GM20000 (cell line): ENCODE measurements at regions not wholly inside any gene's neighbourhood (a gene's known extent, or its start where the extent isn't known, plus 50 kb on each side); places are given as distances from the start of the nearest gene placed in this dataset.

Source experiments
- DNase-seq: peaks from one replicate; pipeline ENCODE4 v3.0.0; 2012; ENCODE audit warnings: low spot score
- TF ChIP-seq, protein P1 (sequence below): IDR thresholded peaks from 2 replicates; pipeline ENCODE4 v1.5.1; 2012; ENCODE audit warnings: mild to moderate bottlenecking, control low read depth; ENCODE audit errors: extremely low read depth, missing control alignments

DNA sequence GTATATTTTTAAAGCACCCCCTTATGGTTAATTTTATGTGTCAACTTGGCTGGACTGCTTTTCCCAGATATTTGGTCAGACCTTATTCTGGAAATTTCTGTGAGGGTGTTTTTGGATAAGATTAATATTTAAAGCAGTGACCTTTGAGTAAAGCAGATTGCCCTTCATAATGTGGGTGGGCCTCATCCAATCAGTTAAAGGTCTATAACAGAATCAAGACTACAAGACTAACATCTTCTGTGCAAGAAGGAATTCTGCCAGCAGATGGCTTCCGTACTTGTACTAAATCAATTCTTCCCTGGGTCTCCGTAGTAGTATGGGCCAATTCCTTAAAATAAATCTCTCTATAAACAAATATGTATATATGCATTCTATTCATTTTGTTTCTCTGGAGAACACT is 257.6 kb downstream of the ETNK1 start:
- TF ChIP-seq, protein P1, sequence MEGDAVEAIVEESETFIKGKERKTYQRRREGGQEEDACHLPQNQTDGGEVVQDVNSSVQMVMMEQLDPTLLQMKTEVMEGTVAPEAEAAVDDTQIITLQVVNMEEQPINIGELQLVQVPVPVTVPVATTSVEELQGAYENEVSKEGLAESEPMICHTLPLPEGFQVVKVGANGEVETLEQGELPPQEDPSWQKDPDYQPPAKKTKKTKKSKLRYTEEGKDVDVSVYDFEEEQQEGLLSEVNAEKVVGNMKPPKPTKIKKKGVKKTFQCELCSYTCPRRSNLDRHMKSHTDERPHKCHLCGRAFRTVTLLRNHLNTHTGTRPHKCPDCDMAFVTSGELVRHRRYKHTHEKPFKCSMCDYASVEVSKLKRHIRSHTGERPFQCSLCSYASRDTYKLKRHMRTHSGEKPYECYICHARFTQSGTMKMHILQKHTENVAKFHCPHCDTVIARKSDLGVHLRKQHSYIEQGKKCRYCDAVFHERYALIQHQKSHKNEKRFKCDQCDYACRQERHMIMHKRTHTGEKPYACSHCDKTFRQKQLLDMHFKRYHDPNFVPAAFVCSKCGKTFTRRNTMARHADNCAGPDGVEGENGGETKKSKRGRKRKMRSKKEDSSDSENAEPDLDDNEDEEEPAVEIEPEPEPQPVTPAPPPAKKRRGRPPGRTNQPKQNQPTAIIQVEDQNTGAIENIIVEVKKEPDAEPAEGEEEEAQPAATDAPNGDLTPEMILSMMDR: no peak
- no peak for DNase-seq

DNA sequence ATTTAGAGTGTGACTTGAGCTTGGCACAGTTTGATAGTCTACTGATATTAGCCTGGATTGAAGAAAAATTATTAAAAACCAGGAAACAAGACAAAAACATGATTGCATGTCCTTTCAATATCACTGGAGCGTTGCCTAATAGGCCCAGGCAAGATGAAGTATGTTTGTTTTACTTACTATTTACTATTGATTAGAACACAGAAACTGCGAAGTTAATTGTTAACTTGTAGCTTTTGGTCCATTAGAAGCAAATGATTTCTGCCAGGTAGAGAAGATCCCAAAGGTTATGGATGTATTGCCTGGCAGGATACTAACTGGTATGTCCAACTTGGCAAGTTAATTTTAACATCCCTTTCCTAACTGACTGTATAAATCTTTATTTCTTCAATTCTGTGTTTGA is 268.9 kb downstream of the ETNK1 start:
- TF ChIP-seq, protein P1: no peak

DNA sequence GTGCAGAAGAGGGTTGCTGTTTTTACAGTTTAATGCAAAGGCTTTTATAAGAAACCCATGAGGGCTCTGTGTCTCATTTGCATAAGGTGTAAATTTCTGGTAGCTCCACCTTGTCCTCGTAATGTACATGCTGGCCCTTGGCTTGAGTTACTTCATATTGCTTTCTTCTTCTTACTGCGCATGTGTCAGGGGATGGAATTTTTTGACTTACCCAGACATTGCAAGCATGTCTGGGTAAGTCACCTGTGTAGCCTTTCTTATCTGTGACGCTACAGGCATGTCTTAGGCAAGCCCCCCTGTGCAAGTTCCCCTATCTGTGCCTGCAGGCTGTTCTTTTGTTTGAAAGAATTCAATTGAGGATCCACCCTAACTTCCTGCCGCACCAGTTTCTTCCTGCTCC is 274.2 kb downstream of the ETNK1 start:
- TF ChIP-seq, protein P1: no peak
- DNase-seq: no peak

More for the DNA sequence above, 268.9 kb downstream of the ETNK1 start:
- no peak for DNase-seq

DNA sequence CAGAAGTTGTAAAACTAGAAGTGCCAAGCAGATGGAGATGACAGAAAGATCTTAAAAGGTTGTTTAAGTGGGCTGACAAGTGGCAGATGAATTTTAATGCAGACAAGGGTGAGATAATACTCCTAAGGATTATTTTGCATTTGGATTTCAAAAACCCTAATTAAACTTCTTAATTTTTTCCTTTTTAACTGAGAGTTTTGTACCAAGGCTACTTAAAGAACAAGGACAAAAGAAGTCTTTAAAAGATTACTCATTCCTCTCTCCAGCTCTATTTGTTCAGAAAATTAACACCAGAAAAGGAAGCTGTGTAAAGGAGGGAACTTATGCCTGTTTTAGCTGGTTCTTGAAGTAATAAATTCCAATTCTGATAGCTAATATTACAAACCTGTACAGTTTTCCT is 275.4 kb downstream of the ETNK1 start:
- DNase-seq: no peak
- TF ChIP-seq, protein P1: no peak

DNA sequence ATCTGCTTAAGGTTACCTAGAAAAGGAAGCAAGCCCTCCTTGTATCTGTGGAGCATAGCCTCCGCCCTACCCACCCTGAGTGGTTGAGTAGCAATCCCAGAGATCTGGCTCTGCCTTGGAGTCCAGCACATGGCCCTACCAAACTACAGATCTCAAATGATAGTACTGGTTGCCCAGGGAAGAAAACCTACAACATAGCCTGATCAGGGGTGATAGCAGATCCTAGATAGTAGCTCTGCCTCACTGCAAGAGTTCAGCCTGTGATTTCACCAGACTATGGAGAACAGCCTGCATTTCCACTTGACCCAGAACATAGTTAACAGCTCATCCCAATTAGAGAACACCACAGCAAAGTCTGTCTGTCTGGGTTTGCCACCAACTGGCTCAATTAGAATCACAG is 279.5 kb downstream of the ETNK1 start:
- TF ChIP-seq, protein P1: no peak

DNA sequence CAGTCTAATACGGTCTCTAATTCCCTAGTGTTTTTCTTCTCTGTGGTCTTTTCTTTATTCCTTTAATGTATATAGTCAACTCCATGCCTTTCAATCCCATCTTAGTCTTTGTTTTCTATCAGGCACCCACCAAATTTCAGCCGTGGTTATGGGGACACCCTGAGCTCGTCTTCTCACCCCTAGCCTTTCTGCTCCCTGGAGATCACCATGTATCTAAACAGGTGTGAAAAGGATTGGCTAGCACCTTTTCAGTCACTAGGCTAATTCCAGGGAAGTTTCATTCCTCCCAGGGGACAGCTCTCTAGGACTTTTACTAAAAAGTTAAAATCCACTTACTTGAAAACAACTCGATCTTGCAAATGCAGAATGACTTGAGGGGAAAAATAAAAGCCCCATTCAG is 291.3 kb downstream of the ETNK1 start:
- TF ChIP-seq, protein P1: no peak
- DNase-seq: no peak

More for the DNA sequence above, 279.5 kb downstream of the ETNK1 start:
- no peak for DNase-seq

DNA sequence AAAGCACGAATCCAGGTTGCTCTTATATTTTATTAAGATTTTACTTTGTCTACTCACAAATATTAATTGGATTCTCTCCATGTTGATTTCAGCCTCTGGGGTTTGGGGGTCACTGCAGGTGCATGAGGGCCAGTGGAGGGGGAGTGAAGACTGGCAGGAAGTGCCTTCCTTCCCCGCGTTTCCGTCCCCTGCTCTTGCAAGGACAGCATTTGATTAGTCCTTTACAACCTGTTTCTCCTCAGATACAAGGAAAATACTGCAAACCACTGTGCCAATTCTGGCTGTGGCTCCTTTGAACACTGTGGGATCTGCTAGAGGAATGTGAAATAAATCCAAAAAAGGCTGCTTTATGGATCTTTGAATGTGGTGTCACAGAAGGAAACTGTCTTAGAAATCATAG is 291.8 kb downstream of the ETNK1 start:
- no peak for DNase-seq
- TF ChIP-seq, protein P1: no peak
